Panc1 (cell line): ENCODE measurements at regions not wholly inside any gene's neighbourhood (a gene's known extent, or its start where the extent isn't known, plus 50 kb on each side); places are given as distances from the start of the nearest gene placed in this dataset.

Experiments used
- ATAC-seq: fragments of 200-7000 bp; cut with Tn5 transposase; 2 replicates; pipeline ENCODE4 v1.9.1; 2020; ENCODE audit warnings: mild to moderate bottlenecking, moderate library complexity
- BruUV-seq: library from RNA; stranded (reverse); fragments of 400-500 nt; replicated peaks from 2 replicates; lab custom pipeline; 2021; lab: Mats Ljungman, UMichigan
- CTCF ChIA-PET: fragments of 300-600 bp; sonication (Branson Sonifier 250); formaldehyde crosslinking; loops from one replicate; lab custom pipeline; 2022; ENCODE audit warnings: antibody characterized with exemption; lab: Charles Lee
- POLR2A ChIA-PET: fragments of 300-600 bp; sonication (Branson Sonifier 250); formaldehyde crosslinking; loops from one replicate; lab custom pipeline; 2022; ENCODE audit warnings: antibody characterized with exemption; lab: Charles Lee
- DNase-seq: peaks from one replicate; pipeline ENCODE4 v3.0.0-alpha.2; 2010; ENCODE audit warnings: low read depth, low spot score
- H3K27ac ChIP-seq: 2 replicates; pipeline ENCODE4 v1.5.1; 2011; ENCODE audit warnings: mild to moderate bottlenecking, low read length, inconsistent platforms
- H3K27me3 ChIP-seq: fragments of 200-500 bp; sonication (Bioruptor generic); 2 replicates; pipeline ENCODE4 v1.6.0; 2014; ENCODE audit warnings: low read length, inconsistent platforms; ENCODE audit not compliant: control insufficient read depth, insufficient read depth
- H3K36me3 ChIP-seq: fragments of 200-500 bp; sonication (Bioruptor generic); 2 replicates; pipeline ENCODE4 v1.5.1; 2014; ENCODE audit warnings: inconsistent platforms, mild to moderate bottlenecking, low read length, moderate library complexity; ENCODE audit not compliant: control insufficient read depth, insufficient read depth
- H3K4me1 ChIP-seq: 2 replicates; pipeline ENCODE4 v1.5.1; 2011; ENCODE audit warnings: inconsistent platforms, mild to moderate bottlenecking, low read length, moderate library complexity; ENCODE audit not compliant: control insufficient read depth, insufficient read depth
- H3K4me3 ChIP-seq, 2 experiments: 2 replicates each; pipeline ENCODE4 v1.5.1; 2011 to 2012; ENCODE audit warnings: low read depth in 2 of 2, low read length in 2 of 2, mild to moderate bottlenecking in 2 of 2, inconsistent platforms in 1 of 2, moderate library complexity in 1 of 2
- H3K9me3 ChIP-seq: fragments of 200-500 bp; sonication (Bioruptor generic); 2 replicates; pipeline ENCODE4 v1.5.1; 2014; ENCODE audit warnings: low read depth, mild to moderate bottlenecking, inconsistent platforms, low read length, moderate library complexity; ENCODE audit not compliant: control insufficient read depth, insufficient read depth
- CTCF ChIP-seq: fragments of 450-650 bp; IDR thresholded peaks from 2 replicates; pipeline ENCODE4 v1.5.1; 2017; ENCODE audit warnings: mild to moderate bottlenecking
- POLR2AphosphoS5 ChIP-seq: IDR thresholded peaks from 2 replicates; pipeline ENCODE4 v1.6.1; 2012; ENCODE audit warnings: mild to moderate bottlenecking, low read depth, low read length, moderate library complexity
- REST ChIP-seq, 2 experiments: IDR thresholded peaks; 2 replicates each; pipeline ENCODE4 v1.6.1; 2011 to 2012; ENCODE audit warnings: low read depth in 2 of 2, control low read depth in 1 of 2, low read length in 1 of 2, mild to moderate bottlenecking in 1 of 2, moderate library complexity in 1 of 2; ENCODE audit not compliant: insufficient read depth in 1 of 2
- SIN3A ChIP-seq: IDR thresholded peaks from 2 replicates; pipeline ENCODE4 v1.6.1; 2012; ENCODE audit warnings: low read depth, mild to moderate bottlenecking, low read length, moderate library complexity, borderline replicate concordance; ENCODE audit not compliant: insufficient read depth
- TCF7L2 ChIP-seq: IDR thresholded peaks from 2 replicates; pipeline ENCODE4 v1.6.1; 2011; ENCODE audit warnings: mild to moderate bottlenecking, low read depth, low read length, inconsistent platforms
- in situ Hi-C: cut with HindIII; loops from 2 replicates; pipeline ENCODE4 v1.10.0; 2016; ENCODE audit warnings: low sequenced_read_pairs, low pct_unique_long_range_greater_than_20kb
- intact Hi-C: fragments of 100-400 bp; cut with micrococcal nuclease; formaldehyde crosslinking; loops from one replicate; pipeline ENCODE4 v1.10.0; 2022; ENCODE audit not compliant: unreplicated experiment

GRCh38 chr6:149212892-149213801 is 104.4 kb upstream of the TAB2 start:
- ChIA-PET POLR2A (no interaction called here), CTCF (no interaction called here)
- intact Hi-C loops = no loop called here
- no peak overlapping the region for H3K27ac ChIP-seq
- ATAC-seq (no peak), DNase-seq (no peak)
- H3K4me1 ChIP-seq = no peaks in the 10 kb centered on the region
- in situ Hi-C loops = no loop called here
- H3K36me3 ChIP-seq = no peaks in the 10 kb centered on the region
- BruUV-seq = no TSS peak
- no peaks in the 10 kb centered on the region for H3K9me3 ChIP-seq
- no peaks in the 10 kb centered on the region for H3K27me3 ChIP-seq
- no peak overlapping the region for H3K4me3 ChIP-seq
- TF ChIP-seq REST (IDR thresholded peaks at IDR 0.05; ENCODE audit: insufficient read depth in 1 of 2, low read depth in 2 of 2, low read length in 1 of 2) = no peak
- TF ChIP-seq SIN3A = no peak
- TF ChIP-seq CTCF = no peak
- no peak for TF ChIP-seq TCF7L2
- TF ChIP-seq POLR2AphosphoS5 = no peak

- CTCF ChIA-PET = no interaction called here
- H3K27ac ChIP-seq = no peak overlapping the region
- no peaks in the 10 kb centered on the region for H3K27me3 ChIP-seq
- in situ Hi-C loops (no loop called here), intact Hi-C loops (no loop called here)
- BruUV-seq = no TSS peak
- no peak overlapping the region for H3K4me3 ChIP-seq
- no peaks in the 10 kb centered on the region for H3K4me1 ChIP-seq
- no peak for ATAC-seq
- DNase-seq = no peak
- H3K9me3 ChIP-seq = no peaks in the 10 kb centered on the region
- TF ChIP-seq CTCF = no peak
- no peak for TF ChIP-seq SIN3A
- TF ChIP-seq POLR2AphosphoS5 = no peak
- no peak for TF ChIP-seq REST (IDR thresholded peaks at IDR 0.05; ENCODE audit: insufficient read depth in 1 of 2, low read depth in 2 of 2, low read length in 1 of 2)
- TF ChIP-seq TCF7L2 = no peak
- no peaks in the 10 kb centered on the region for H3K36me3 ChIP-seq
- POLR2A ChIA-PET = no interaction called here
Observed at GRCh38 chr6:149213829-149214228, 103.7 kb upstream of the TAB2 start.
